H1 (cell line): ENCODE measurements at regions not wholly inside any gene's neighbourhood (a gene's known extent, or its start where the extent isn't known, plus 50 kb on each side); places are given as distances from the start of the nearest gene placed in this dataset.

ENCODE experiments used
- GABPA ChIP-seq: IDR thresholded peaks from 2 replicates; pipeline ENCODE4 v1.6.1; 2011; ENCODE audit warnings: mild to moderate bottlenecking, low read length, moderate library complexity, borderline replicate concordance; ENCODE audit not compliant: insufficient read depth
- KDM5A ChIP-seq: fragments of 200-600 bp; IDR thresholded peaks from 2 replicates; pipeline ENCODE4 v1.7.1; 2012; ENCODE audit warnings: mild to moderate bottlenecking, low read length, inconsistent platforms, mixed read lengths
- PHF8 ChIP-seq: fragments of 200-600 bp; sonication (generic); conservative IDR thresholded peaks from 2 replicates; pipeline ENCODE4 v1.7.1; 2012; ENCODE audit warnings: low read depth, mild to moderate bottlenecking, inconsistent platforms, low read length, moderate library complexity
- POLR2AphosphoS5 ChIP-seq: IDR thresholded peaks from 2 replicates; pipeline ENCODE4 v1.6.1; 2011; ENCODE audit warnings: low read depth, low read length
- SUZ12 ChIP-seq: fragments of 200-600 bp; sonication (generic); IDR thresholded peaks from 2 replicates; pipeline ENCODE4 v1.6.1; 2012; ENCODE audit warnings: mild to moderate bottlenecking, inconsistent platforms, low read length, moderate library complexity, mixed read lengths
- TF ChIP-seq, protein P1 (sequence below), 3 experiments: IDR thresholded peaks; 1 replicate in 2 of 3; 2 replicates in 1 of 3; pipeline versions ENCODE4 v1.5.1 to v1.6.1; 2011; ENCODE audit warnings: low read length in 3 of 3, mild to moderate bottlenecking in 3 of 3, inconsistent platforms in 2 of 3, low read depth in 1 of 3, moderate library complexity in 1 of 3; ENCODE audit not compliant: insufficient read depth in 1 of 3; ENCODE audit errors: control extremely low read depth in 1 of 3

DNA sequence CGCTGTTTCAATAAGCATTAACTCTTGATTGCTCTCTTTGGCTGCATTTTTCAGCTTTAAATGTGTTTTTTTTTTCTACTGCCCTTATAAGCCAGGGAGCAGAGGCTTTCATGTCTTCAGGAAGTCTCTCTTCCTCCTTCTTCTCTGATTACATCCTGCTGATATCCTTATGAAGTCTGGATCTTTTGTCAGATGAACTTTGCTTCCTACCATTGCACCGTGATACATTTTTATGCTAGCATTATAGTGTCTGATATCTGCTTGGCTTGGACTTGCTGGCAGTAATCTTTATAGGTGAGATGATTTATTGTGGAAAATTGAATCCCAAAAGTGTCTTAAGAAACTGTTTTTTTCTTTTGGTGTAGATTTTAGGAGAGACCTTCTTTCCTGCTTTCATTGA is 160.4 kb upstream of the CFAP20DC start:
- TF ChIP-seq KDM5A, result no peak
- no peak for TF ChIP-seq GABPA
- no peak for TF ChIP-seq POLR2AphosphoS5
- TF ChIP-seq PHF8, result no peak
- TF ChIP-seq SUZ12, result no peak
- TF ChIP-seq, protein P1, sequence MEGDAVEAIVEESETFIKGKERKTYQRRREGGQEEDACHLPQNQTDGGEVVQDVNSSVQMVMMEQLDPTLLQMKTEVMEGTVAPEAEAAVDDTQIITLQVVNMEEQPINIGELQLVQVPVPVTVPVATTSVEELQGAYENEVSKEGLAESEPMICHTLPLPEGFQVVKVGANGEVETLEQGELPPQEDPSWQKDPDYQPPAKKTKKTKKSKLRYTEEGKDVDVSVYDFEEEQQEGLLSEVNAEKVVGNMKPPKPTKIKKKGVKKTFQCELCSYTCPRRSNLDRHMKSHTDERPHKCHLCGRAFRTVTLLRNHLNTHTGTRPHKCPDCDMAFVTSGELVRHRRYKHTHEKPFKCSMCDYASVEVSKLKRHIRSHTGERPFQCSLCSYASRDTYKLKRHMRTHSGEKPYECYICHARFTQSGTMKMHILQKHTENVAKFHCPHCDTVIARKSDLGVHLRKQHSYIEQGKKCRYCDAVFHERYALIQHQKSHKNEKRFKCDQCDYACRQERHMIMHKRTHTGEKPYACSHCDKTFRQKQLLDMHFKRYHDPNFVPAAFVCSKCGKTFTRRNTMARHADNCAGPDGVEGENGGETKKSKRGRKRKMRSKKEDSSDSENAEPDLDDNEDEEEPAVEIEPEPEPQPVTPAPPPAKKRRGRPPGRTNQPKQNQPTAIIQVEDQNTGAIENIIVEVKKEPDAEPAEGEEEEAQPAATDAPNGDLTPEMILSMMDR (IDR thresholded peaks at IDR 0.05; ENCODE audit: control extremely low read depth in 1 of 3, insufficient read depth in 1 of 3, low read depth in 1 of 3, low read length in 3 of 3), result no peak
